Tibial artery (tissue), 4 donors: ENCODE measurements at regions not wholly inside any gene's neighbourhood (a gene's known extent, or its start where the extent isn't known, plus 50 kb on each side); places are given as distances from the start of the nearest gene placed in this dataset.

ENCODE experiments used
- DNase-seq, 2 donors: peaks; one replicate each; pipeline ENCODE4 v3.0.0-alpha.2; 2019
- H3K27ac ChIP-seq, 2 donors: fragments of 200-600 bp; sonication (generic) in 1 of 2; 1 replicate in 1 of 2; 2 replicates in 1 of 2; pipeline ENCODE4 v1.5.1; 2018 to 2019; ENCODE audit warnings: mild to moderate bottlenecking in 1 of 2
- H3K27me3 ChIP-seq, 2 donors: fragments of 200-600 bp; sonication (generic) in 1 of 2; one replicate each; pipeline versions ENCODE4 v1.5.1 to v1.6.0; 2016 to 2019
- H3K36me3 ChIP-seq, 3 donors: fragments of 200-600 bp; sonication (generic) in 2 of 3; one replicate each; pipeline ENCODE4 v1.5.1; 2016 to 2019; ENCODE audit warnings: mild to moderate bottlenecking in 2 of 3
- H3K4me1 ChIP-seq, 4 donors: fragments of 200-600 bp; sonication (generic) in 2 of 4; 1 replicate in 3 of 4; 2 replicates in 1 of 4; pipeline ENCODE4 v1.5.1; 2016 to 2019
- H3K4me3 ChIP-seq, 2 donors: fragments of 200-600 bp; sonication (generic) in 1 of 2; 1 replicate in 1 of 2; 2 replicates in 1 of 2; pipeline ENCODE4 v1.5.1; 2018 to 2019; ENCODE audit warnings: mild to moderate bottlenecking in 2 of 2
- H3K9me3 ChIP-seq, 3 donors: fragments of 200-600 bp; sonication (generic) in 1 of 3; one replicate each; pipeline ENCODE4 v1.5.1; 2016 to 2019
- intact Hi-C: fragments of 100-400 bp; cut with DNase I; formaldehyde crosslinking; loops from one replicate; pipeline ENCODE4 v1.15.0; 2023; ENCODE audit warnings: low total_unique reads
- TF ChIP-seq, protein P1 (sequence below), 2 experiments: fragments of 200-600 bp in 1 of 2; fragments of 450-650 bp in 1 of 2; IDR thresholded peaks; one replicate each; pipeline ENCODE4 v1.5.1; 2017 to 2019; ENCODE audit warnings: antibody characterized with exemption in 2 of 2, mild to moderate bottlenecking in 1 of 2, moderate library complexity in 1 of 2

DNA sequence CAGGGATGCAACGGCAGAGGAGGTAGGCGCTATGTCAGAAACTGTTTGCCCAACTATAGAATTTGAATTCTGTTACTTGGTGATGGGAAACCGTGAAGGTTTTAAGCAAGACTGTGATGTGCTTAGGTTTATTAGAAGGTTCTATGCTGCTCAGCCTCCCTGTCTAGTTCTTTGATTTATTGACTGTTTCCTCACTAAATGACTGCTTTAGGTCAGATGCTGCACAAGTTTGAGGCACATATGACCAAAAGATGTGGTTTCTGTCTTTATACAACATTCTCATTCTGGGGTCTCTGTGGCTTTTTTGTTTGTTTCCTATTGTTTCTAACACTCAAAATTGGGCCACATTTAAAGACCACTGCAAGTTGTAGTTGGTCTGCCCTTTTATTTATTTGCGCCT is 323.0 kb upstream of the OBI1 start:
- Histone ChIP-seq H3K27me3 (no peaks in the 10 kb centered on the region), H3K9me3 (no peaks in the 10 kb centered on the region), H3K4me3 (no peak overlapping the region), H3K36me3 (no peaks in the 10 kb centered on the region), H3K4me1 (no peaks in the 10 kb centered on the region), H3K27ac (no peak overlapping the region)
- intact Hi-C loops = no loop called here
- no peak for DNase-seq
- TF ChIP-seq, protein P1, sequence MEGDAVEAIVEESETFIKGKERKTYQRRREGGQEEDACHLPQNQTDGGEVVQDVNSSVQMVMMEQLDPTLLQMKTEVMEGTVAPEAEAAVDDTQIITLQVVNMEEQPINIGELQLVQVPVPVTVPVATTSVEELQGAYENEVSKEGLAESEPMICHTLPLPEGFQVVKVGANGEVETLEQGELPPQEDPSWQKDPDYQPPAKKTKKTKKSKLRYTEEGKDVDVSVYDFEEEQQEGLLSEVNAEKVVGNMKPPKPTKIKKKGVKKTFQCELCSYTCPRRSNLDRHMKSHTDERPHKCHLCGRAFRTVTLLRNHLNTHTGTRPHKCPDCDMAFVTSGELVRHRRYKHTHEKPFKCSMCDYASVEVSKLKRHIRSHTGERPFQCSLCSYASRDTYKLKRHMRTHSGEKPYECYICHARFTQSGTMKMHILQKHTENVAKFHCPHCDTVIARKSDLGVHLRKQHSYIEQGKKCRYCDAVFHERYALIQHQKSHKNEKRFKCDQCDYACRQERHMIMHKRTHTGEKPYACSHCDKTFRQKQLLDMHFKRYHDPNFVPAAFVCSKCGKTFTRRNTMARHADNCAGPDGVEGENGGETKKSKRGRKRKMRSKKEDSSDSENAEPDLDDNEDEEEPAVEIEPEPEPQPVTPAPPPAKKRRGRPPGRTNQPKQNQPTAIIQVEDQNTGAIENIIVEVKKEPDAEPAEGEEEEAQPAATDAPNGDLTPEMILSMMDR (IDR thresholded peaks at IDR 0.05) = no peak

DNA sequence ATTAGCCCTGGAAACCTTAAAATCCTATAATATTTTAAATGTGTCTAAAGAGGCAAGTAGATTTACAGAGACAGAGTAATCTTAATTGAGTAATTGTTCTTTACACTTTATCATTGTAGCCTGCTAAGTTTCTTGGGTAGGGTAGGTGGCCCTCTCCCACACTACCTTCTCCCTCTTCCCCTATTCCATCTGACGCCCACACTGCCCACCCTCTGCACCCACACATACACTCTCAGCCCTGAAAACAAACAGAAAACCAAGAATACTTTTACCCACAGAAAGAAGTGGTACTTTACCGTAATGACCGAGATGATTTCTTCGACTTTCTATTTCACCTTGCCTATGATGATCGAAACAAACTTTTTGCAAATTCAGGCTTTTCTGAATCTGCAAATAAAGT is 320.4 kb upstream of the OBI1 start:
- Histone ChIP-seq H3K27me3 (no peaks in the 10 kb centered on the region), H3K27ac (no peak overlapping the region), H3K4me1 (no peaks in the 10 kb centered on the region), H3K9me3 (no peaks in the 10 kb centered on the region), H3K4me3 (no peak overlapping the region), H3K36me3 (no peaks in the 10 kb centered on the region)
- TF ChIP-seq, protein P1 (IDR thresholded peaks at IDR 0.05) = no peak
- intact Hi-C loops = loop anchor here (5.0 kb wide), 1 partner anchor 842 kb away; no protein-coding TSS in a partner anchor
- no peak for DNase-seq

DNA sequence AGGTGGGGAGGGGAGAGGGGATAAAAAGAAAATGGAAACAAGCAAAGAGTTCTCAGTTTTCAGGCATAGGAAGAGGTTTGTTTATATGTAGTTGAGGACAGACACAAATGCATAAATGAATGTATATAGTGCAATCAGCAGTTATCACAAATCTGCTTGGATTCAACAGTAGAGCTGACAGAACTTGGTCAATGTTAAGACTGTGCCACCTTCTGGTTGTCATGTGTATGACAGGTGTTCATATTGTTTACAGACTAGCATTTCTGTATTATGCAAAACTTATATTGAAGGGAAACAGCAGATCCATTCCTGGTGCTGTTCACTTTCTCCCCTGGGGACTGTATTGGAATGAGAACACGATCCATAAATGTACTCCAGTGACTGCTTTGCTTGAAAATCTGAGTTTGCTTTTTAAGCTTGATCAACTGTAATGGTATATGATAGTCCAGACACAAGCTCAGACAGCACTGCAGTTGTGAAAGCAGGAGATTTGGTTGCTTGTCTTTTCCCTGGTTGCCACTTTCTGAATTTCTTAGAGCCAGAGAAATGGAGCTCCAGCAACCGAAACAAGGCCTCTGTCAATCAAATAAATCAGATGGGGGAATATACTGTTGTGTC is 319.5 kb upstream of the OBI1 start:
- Histone ChIP-seq H3K36me3 (no peaks in the 10 kb centered on the region), H3K27ac (no peak overlapping the region), H3K27me3 (no peaks in the 10 kb centered on the region), H3K4me1 (no peaks in the 10 kb centered on the region), H3K9me3 (no peaks in the 10 kb centered on the region), H3K4me3 (no peak overlapping the region)
- DNase-seq = no peak
- TF ChIP-seq, protein P1 (IDR thresholded peaks at IDR 0.05) = peak; percentile 51 to 56
- intact Hi-C loops = loop anchor here (5.0 kb wide), 1 partner anchor 841 kb away; no protein-coding TSS in a partner anchor

DNA sequence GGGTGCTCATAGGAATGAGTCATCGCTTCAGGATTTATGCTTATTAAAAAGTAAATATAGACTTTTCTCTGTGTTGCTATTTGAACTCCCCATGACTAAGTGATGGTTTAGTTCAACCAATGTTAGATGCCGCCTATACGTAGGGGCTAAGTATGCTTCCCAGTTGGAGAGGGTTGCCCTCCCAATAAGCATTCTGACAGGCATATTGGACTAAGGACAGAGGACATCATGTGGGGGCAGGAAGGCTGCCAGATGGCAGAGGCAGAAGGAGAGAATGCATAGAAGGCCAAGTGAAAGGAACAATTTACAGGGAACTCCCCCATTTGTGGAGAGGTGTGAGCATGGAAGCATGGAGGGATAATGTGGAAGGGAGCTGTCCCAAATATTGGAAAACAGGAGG is 318.4 kb upstream of the OBI1 start:
- no peaks in the 10 kb centered on the region for H3K27me3 ChIP-seq
- TF ChIP-seq, protein P1 (IDR thresholded peaks at IDR 0.05) = no peak
- H3K27ac ChIP-seq = no peak overlapping the region
- no peaks in the 10 kb centered on the region for H3K4me1 ChIP-seq
- intact Hi-C loops = loop anchor here (5.0 kb wide), 1 partner anchor 840 kb away; no protein-coding TSS in a partner anchor
- H3K4me3 ChIP-seq = no peak overlapping the region
- no peak for DNase-seq
- no peaks in the 10 kb centered on the region for H3K9me3 ChIP-seq
- H3K36me3 ChIP-seq = no peaks in the 10 kb centered on the region

DNA sequence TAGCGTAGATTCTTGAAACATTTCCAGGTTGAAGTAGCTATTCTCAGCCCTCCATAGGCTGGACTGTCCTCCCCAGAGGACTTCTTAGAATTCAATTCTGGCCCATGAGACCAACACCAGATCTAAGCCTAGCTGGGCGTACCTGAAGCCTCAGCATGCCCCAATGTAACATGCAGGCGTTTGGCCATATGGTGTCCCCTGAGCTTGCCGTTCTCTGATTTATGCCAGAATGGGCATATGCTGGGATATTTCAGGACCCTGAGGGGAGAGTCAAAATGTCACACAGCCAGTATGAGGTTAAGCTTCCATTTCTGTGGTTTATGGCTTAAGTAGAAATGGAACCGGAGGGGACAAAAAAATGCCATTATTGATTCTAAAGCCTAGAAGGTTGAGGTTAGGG is 317.7 kb upstream of the OBI1 start:
- no peaks in the 10 kb centered on the region for H3K4me1 ChIP-seq
- no peaks in the 10 kb centered on the region for H3K36me3 ChIP-seq
- intact Hi-C loops = loop anchor here (5.0 kb wide), 1 partner anchor 839 kb away; no protein-coding TSS in a partner anchor
- TF ChIP-seq, protein P1 (IDR thresholded peaks at IDR 0.05) = no peak
- no peak overlapping the region for H3K4me3 ChIP-seq
- DNase-seq = no peak
- H3K27ac ChIP-seq = no peak overlapping the region
- H3K27me3 ChIP-seq = no peaks in the 10 kb centered on the region
- no peaks in the 10 kb centered on the region for H3K9me3 ChIP-seq
